Hematopoietic multipotent progenitor cell treated with erythropoietin and hydrocortisone succinate and interleukin-3 and kit ligand, for 15 days (in vitro differentiated cells): ENCODE measurements at regions not wholly inside any gene's neighbourhood (a gene's known extent, or its start where the extent isn't known, plus 50 kb on each side); places are given as distances from the start of the nearest gene placed in this dataset.

Experiments
- DNase-seq: peaks from one replicate; pipeline ENCODE4 v3.0.0-alpha.2; 2015; ENCODE audit warnings: low spot score

DNA sequence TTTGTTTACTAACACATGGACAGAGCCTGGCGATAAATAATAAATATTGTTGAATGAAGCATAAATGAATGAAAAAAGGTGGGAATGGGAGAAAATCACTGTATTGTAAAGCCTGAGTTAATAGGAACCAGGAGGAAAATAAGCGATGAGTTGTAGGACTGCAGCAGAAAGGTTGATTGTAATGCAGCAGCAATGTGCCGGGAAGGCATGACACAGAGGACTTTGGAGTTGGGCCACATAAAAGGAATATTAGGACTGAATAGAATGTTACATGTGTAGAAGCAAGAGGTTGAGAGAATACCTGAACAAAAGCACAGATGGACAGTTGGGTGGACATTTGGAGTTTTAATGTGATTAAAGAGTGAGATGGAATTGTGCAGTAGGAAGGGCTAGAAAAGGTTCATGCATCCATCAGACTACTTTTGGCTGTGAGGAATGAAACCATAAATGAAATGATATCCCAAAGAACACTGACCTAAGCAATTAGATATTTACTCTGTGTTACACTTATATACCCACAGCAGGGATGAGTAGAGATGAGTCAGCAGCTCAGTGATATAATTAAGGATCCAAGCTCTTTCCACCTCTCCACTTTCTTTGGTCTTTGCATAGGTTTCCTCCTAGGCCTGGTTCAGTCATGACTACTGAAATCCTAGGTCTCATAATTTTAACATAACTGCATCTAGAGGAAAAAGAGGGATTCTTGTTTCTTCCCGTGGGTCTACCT is 55.4 kb downstream of the CCER1 start:
- DNase-seq: no peak

DNA sequence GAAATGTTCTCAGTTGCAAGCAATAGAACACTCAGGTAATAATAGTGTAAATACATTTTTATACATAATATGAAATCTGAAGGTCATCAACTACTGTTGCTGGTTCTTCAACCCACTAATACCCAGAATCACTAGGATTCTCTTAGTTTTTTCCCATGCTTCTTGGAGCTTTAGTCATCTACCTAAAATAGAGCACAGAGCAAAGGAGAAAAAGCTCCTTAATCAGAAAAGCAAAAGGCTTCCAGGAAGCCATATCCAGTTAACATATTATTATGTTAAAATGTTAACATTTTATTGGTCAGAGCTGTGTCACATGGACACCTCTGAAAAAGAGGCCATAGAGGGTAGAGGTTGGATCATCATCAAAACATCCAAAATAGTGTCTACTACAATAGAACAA is 57.0 kb downstream of the CCER1 start:
- DNase-seq: no peak

GRCh38 chr12:90897316-90897715 is 57.7 kb downstream of the CCER1 start:
- no peak for DNase-seq

DNA sequence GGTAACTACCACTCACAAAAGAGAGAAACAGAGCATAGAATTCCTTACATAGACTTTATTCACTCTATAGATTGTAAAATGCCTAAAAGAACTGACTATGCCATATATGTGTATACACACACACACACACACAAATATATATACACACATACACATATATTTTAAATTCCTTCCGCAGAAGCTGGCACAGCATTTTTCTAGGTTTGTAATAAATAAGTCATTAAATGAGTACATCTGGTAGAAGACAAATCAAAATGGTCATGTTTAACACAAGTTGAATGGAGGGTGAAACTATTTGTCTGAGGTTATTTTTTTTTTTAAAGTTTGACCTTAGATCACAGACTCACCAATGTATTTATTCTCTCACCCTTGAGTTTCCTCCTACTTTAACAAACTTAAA is 58.2 kb downstream of the CCER1 start:
- no peak for DNase-seq

- DNase-seq: no peak
These were observed 58.8 kb downstream of the CCER1 start for GRCh38 chr12:90896164-90896563.

DNA sequence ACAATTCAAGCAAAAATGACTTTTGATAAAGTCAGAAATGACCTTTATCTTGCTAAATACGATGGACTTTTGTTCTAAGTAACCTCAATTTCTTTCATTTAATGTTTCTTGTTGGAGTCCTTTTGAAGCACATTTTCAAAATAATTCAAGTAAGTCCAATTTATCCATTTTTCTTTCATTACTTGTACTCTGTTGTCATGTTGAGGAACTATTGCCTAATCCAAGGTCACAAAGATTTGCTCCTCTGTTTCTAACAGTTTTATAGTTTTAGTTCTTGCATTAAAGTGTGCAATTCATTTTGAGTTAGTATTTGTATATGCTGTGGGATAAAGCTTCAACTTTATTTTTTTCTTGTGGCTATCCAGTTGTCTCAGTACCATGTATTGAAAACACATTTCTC is 66.7 kb downstream of the CCER1 start:
- no peak for DNase-seq

- no peak for DNase-seq
These were observed 71.5 kb downstream of the CCER1 start for GRCh38 chr12:90883456-90883855.

- no peak for DNase-seq
These were observed 83.3 kb downstream of the CCER1 start for GRCh38 chr12:90871726-90872096.

DNA sequence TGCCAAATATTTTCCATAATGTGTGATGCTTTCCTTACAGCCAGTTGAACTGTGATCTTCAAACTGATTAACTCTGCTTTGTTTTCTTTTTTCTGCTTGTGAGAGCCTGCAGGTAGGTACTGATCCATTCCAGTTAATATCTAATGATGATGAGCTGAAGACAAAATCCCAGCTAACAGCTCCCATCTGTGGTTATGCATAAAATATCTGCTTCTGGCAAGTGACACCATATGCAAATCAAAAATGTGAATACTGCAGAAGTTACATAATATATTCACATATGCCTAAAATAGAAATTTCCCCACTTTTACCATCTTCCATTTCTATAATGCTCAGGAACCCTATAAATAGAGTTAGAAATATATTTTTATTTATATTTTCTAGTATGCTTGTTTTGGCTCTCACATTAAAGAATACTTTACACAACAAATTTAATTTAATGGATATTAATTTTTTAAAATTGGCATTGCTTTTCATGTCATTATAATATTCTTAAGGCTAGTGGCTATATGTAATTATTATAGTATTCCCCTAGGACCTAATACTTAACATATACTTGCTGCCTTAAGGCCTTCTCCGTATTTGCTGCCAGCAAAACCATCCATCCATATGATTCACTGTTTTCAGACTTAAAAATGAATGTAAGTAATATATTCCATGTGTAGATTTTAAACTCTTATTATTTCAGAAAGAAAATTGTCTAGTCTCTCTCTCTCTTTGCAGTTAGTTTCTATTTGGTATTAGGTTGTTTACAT is 83.8 kb downstream of the CCER1 start:
- DNase-seq: no peak

DNA sequence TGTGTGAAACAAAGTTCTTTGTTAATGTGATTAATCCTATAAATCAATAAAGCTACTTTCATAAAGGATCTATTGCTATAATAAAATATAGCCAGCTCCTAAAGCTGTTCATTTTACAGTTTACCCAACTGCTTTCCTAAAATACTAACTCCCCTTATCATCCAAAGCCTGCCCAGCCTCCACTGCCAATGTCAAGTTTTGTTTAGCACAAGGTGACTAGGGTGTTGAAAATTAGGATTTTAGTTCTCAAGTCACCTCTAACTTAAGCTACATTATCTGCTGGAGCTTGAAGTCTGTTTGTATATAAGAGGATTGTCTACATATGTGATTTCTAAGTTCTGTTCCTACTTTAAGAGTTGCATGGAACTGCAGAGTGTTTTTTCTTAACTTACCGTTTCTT is 86.3 kb downstream of the CCER1 start:
- DNase-seq: no peak

DNA sequence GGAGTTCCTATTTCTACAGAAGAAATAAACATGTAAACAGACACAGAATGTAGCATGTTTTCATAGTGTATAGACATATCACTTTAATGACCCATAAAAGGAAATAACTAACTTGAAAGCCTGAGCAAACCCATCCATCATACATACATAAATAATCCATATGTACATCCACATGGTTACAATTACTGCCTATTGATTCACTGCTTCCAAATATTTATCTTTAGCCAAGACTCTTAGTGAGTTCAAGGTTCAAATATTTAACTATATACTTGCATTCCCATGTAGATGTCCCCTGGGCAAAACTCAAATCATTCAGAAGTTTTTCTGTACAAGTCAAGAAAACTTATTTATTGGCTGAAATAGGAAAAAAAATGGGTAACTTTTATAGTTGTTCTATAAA is 95.4 kb downstream of the CCER1 start:
- no peak for DNase-seq

DNA sequence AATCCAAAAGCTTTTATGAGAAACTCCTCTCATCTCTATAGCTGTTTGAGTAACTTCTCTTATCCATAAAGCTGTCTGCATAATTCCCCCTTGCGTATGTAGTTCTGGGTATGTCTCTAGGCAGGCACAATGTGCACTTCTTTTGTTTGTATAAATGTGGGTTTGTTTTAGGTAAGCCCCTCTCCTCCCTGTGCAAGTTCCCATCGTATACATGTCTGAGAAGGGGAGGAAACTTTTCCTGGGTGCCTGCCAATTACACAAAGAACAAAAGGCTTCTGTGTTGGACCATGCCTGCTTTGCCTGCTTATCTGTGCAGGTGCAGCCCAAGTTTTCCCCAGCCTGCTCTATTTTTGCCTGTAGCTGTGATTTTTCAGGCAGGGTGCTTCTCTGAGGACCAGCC is 96.7 kb downstream of the CCER1 start:
- no peak for DNase-seq

DNA sequence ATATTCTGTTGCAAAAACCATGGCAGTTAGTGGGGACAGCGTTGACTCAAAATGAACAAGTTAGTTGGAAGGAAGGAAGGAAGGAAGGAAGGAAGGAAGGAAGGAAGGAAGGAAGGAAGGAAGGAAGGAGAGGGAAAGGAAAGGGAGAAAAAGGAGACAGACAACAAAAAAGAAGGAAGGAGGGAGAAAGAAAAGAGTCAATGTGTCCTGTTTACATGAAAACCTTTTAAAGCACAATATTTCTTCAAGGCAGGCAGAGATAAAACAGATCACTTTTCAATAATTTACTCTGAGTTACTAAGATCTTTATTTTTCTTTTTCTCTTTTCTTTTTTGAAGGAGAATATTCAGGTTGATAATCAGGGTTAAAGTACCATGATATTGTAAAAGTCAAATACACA is 99.4 kb downstream of the CCER1 start:
- no peak for DNase-seq

DNA sequence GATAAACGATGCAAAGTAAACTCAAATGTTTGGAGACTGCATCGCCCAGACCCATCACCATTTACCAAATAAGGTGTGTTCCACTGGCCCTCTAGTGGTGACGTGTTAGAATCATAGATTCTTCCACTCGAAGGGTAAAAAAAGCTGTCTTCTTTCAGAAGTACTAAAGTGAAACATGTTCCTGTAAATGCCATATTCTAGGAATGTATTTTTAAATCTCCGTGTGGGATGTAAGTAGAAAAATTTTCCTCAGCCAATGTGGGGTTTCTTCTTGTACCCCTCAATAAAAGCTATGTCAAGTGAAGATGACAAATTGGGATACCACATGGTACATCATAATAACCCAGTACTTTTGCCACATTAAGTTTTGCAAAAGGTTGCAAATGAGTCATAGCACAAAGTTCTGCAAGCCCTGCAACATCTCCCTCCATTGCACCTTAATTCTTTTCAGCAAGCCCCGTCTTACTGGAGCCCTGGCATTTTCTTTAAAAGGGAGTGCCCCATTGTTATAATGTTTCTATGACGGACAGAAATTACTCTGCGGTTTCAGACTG is 100.8 kb downstream of the CCER1 start:
- no peak for DNase-seq

DNA sequence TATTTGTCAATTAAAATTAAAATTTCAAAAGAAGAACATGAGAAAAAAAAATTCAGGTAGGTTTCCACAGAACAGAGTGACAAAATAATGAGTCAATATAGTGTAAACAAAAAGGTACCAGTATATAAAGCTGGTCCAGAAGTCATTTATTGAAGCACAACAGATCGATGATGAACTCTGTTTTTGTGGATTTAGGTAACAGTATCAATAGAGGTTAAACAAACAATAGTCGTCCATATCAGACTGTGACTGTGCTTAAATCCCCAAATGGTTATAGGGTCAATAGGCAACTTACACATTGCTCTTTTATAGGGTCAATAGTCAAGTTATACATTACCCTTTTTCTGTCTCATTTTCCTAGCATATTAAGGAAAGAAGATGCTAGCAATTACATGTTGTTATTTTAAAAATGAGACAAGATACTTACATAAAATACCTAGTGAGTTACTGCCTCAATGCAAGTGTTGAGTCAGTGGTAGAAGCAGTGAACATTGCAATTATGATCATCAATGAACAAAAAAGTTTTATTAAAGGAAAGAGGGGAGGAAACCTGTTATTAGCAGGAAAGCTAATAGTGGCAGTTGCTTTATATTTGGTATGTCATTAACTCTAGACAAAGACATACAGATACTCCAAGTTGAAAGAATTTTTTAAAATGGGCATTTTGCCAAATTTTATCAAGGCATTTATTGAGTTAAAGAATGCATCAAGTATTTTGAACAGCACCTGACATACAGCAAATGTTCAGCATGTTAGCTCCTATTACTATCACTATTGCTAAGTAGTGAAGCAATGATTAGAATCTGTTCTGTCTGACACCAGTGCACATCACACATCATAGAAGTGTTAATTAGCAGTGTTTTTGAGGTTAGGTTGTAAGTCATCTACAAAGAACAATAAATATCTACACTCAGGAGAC is 102.9 kb downstream of the CCER1 start:
- DNase-seq: no peak

DNA sequence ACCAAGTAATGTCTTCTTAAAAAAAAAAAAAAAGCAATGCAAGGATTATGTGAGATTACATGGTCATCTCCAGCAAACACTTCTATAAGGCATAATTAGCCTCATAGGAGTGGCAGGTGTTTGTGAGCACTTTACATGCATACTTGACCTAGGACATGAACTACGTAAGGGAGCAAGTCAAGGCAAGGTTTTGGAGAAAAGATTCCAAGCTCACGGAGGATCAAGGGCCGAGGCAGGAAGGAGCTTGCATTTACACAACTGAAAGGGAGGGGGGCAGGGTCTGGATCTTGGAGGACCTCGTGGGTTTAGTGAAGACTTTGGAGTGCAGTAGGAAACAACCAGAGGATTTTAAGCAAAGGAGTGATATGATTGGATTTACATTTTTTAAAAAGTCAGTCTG is 112.5 kb downstream of the CCER1 start:
- DNase-seq: no peak

GRCh38 chr12:90841336-90841735 is 113.6 kb downstream of the CCER1 start:
- DNase-seq: no peak

DNA sequence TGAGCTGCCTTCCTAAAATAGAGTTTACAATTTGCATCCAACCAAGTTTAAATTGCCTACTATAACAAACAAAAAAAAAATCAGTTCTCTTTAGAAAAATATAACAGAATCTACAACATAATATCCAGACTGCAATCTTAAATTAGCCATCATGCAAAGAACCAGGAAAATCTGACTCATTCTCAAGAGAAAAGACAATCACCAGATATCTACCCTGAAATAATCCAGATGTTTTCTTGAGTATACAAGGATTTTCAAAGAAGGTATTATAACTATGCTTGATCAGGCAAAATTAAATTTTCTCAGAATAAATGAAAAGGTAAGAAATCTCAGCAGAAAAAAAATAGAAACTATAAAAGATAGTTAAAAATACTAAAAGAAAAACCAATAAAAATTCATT is 115.6 kb downstream of the CCER1 start:
- DNase-seq: no peak

- DNase-seq: no peak
These were observed 118.3 kb downstream of the CCER1 start for GRCh38 chr12:90836689-90837088.

GRCh38 chr12:90833228-90833627 is 121.7 kb downstream of the CCER1 start:
- DNase-seq: no peak

- no peak for DNase-seq
These were observed 122.5 kb downstream of the CCER1 start for GRCh38 chr12:90832427-90832826.

DNA sequence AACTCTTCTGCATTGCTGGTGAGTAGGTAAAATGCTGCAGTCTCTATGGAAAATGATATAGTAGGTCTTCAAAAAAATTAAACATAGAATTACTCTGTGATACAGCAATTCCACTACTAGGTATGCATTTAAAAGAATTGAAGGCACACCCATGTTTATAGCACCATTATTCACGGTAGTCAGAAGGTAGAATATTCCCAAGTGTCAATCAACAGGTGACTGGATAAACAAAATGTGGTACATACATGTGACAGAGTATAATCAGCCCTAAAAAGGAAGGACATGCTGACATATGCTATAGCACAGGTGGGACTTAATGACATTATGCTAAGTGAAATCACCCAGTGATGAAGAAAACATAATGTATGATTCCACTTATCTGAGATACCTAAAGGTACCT is 123.3 kb downstream of the CCER1 start:
- no peak for DNase-seq

DNA sequence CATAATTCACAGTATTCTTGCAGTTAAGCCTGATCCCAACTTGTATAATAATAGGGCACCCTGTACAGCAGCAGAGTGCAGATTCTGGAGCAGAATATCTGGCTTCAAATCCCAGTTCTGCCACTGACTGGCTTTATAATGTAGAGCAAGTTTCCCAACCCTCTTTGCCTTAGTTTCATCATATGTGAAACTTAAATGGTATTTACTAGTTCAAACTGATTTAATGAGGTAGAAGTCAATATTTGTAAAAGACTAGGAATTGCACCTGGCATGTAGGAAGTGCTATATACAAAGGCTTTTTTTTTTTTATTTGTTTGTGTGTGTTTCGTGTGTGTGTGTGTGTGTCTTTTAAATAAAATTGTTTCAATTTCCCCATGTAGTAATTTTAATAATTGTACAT is 125.9 kb downstream of the CCER1 start:
- DNase-seq: no peak
